Heart left ventricle (tissue), 16 donors: ENCODE measurements at regions not wholly inside any gene's neighbourhood (a gene's known extent, or its start where the extent isn't known, plus 50 kb on each side); places are given as distances from the start of the nearest gene placed in this dataset.

Experiments
- ATAC-seq, 4 donors: fragments of 200-7000 bp; cut with Tn5 transposase; one replicate each; pipeline ENCODE4 v1.9.1; 2020 to 2022; ENCODE audit warnings: moderate library complexity in 4 of 4, mild to moderate bottlenecking in 3 of 4, moderate number of reproducible peaks in 1 of 4
- DNase-seq, 5 donors: peaks; one replicate each; pipeline ENCODE4 v3.0.0-alpha.2; 2020
- H3K27ac ChIP-seq, 12 donors: fragments of 200-600 bp; sonication (generic) in 4 of 12; one replicate each; pipeline versions ENCODE4 v1.5.0 to v1.8.0; 2016 to 2022; ENCODE audit warnings: mild to moderate bottlenecking in 2 of 12
- H3K27me3 ChIP-seq, 9 donors: fragments of 200-600 bp; sonication (generic) in 2 of 9; one replicate each; pipeline versions ENCODE4 v1.5.1 to v1.8.0; 2016 to 2022; ENCODE audit warnings: mild to moderate bottlenecking in 3 of 9
- H3K36me3 ChIP-seq, 9 donors: fragments of 200-600 bp; sonication (generic) in 2 of 9; one replicate each; pipeline versions ENCODE4 v1.5.0 to v1.8.0; 2018 to 2022; ENCODE audit warnings: mild to moderate bottlenecking in 2 of 9
- H3K4me1 ChIP-seq, 12 donors: fragments of 200-600 bp; sonication (generic) in 4 of 12; one replicate each; pipeline versions ENCODE4 v1.5.0 to v1.8.0; 2016 to 2022; ENCODE audit warnings: mild to moderate bottlenecking in 3 of 12
- H3K4me3 ChIP-seq, 12 donors: fragments of 200-600 bp; sonication (generic) in 4 of 12; one replicate each; pipeline versions ENCODE4 v1.5.0 to v1.8.0; 2017 to 2022; ENCODE audit warnings: mild to moderate bottlenecking in 9 of 12, moderate library complexity in 4 of 12
- H3K9me3 ChIP-seq, 12 donors: fragments of 200-600 bp; sonication (generic) in 4 of 12; one replicate each; pipeline versions ENCODE4 v1.5.0 to v1.8.0; 2016 to 2022; ENCODE audit warnings: mild to moderate bottlenecking in 1 of 12
- CTCF ChIP-seq, 12 donors: fragments of 200-600 bp; sonication (generic) in 4 of 12; IDR thresholded peaks; one replicate each; pipeline versions ENCODE4 v1.5.0 to v1.8.0; 2018 to 2022; ENCODE audit warnings: antibody characterized with exemption in 12 of 12, mild to moderate bottlenecking in 5 of 12
- POLR2A ChIP-seq, 2 donors: fragments of 450-650 bp; IDR thresholded peaks; one replicate each; pipeline ENCODE4 v1.6.1; 2017; ENCODE audit warnings: antibody characterized with exemption in 2 of 2, mild to moderate bottlenecking in 2 of 2, moderate library complexity in 2 of 2
- WGBS, 4 donors: extraction: QIAGEN DNeasy Blood & Tissue Kit in 2 of 4; methylation state at CpG; one replicate each; pipeline versions ENCODE4 v1.1.5 to v1.1.7; 2013 to 2018; 5-methylcytosine and 5-hydroxymethylcytosine counted together
- intact Hi-C, 10 donors: fragments of 100-400 bp; cut with DNase I; formaldehyde crosslinking; loops; one replicate each; pipeline versions ENCODE4 v1.11.1 to v1.14.2; 2022
- donor health status: ischemic (EF 13 %, LVEDD 7.1; RV severe dilation, severe dysfunction).
- donor health status: healthy with polysubstance abuse.
- donor health status: DM: no; HTN: yes; CAD: no.
- donor health status: DM: no; HTN: no; CAD: no.
- donor health status: ischemic (EF 25% LVEDD 6.9; RV normal size, moderate dysfunction).
- donor health status: ischemic (EF 25% LVEDD 5.7; RV mildly dilated, moderate dysfunction).
- donor health status: healthy.
- donor health status: DM: yes; HTN: yes; CAD: no.
- donor health status: ischemic (EF 35%, LVEDD 5.7; RV mildly dilated, moderate dysfunction).
- donor health status: nonischemic (EF 11% LVEDD 7.7; RV severe dilation, severe dysfunction).
- donor health status: DM: yes; HTN: yes; CAD: no.
- donor health status: PGD.
- donor health status: ischemic (EF 29% LVEDD 5.4; RV normal size, mild dysfunction).
- donor health status: nonischemic (EF 23%, LVEDD 6.1; RV moderate dilation, normal function).

GRCh38 chr1:244988521-244988920 lies 124.2 kb upstream of the HNRNPU start:
- Histone ChIP-seq H3K36me3 (no peaks in the 10 kb centered on the region), H3K9me3 (peaks cover 0 to 4% (median 0%) of the 10 kb centered on the region in 12 donors), H3K4me1 (peaks cover 0 to 7% (median 0%) of the 10 kb centered on the region in 12 donors), H3K27me3 (no peaks in the 10 kb centered on the region), H3K27ac (no peak overlapping the region), H3K4me3 (no peak overlapping the region)
- 93 to 99% (median 96%) methylated on average over 2 of the region's 2 CpGs for WGBS, 4 donors
- DNase-seq (no peak), ATAC-seq (no peak)
- intact Hi-C loops: loop anchor here in 1 of 10 donors (10.0 kb wide), 1 partner anchor 46 kb away; no protein-coding TSS in a partner anchor
- TF ChIP-seq POLR2A (IDR thresholded peaks at IDR 0.05): no peak
- no peak for TF ChIP-seq CTCF (IDR thresholded peaks at IDR 0.05)

- Histone ChIP-seq H3K27ac (no peak overlapping the region), H3K27me3 (no peaks in the 10 kb centered on the region), H3K4me3 (no peak overlapping the region), H3K9me3 (no peaks in the 10 kb centered on the region), H3K36me3 (no peaks in the 10 kb centered on the region), H3K4me1 (no peaks in the 10 kb centered on the region)
- TF ChIP-seq CTCF (IDR thresholded peaks at IDR 0.05) (no peak), POLR2A (IDR thresholded peaks at IDR 0.05) (no peak)
- 96 to 98% (median 97%) methylated on average over 7 of the region's 7 CpGs for WGBS, 4 donors
- intact Hi-C loops: loop anchor here in 1 of 10 donors (10.0 kb wide), 1 partner anchor 54 kb away; no protein-coding TSS in a partner anchor
- DNase-seq: no peak
- ATAC-seq: no peak
Measured at GRCh38 chr1:244980605-244981004, 116.3 kb upstream of the HNRNPU start.

DNA sequence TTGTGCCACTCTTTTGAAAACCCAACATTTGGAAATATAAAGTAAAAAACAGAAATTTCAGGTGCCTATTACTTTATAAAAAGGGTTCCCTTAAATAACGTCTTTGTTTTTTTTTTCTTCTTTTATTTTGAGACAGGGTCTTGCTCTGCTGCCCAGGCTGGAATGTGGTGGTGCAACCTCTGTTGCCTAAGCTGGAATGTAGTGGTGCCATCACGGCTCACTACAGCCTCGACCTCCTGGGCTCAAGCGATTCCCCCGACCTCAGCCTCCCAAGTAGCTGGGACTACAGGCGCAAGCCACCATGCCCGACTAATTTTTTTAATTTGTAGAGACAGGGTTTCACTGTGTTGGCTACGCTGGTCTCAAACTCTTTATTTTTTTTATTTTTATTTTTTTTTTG lies 110.2 kb upstream of the HNRNPU start:
- Histone ChIP-seq H3K27me3 (no peaks in the 10 kb centered on the region), H3K27ac (peak overlapping the region in 1 of 12 donors; percentile 5), H3K4me3 (no peak overlapping the region), H3K4me1 (peaks cover 0 to 11% (median 6%) of the 10 kb centered on the region in 12 donors), H3K9me3 (no peaks in the 10 kb centered on the region), H3K36me3 (no peaks in the 10 kb centered on the region)
- TF ChIP-seq POLR2A (IDR thresholded peaks at IDR 0.05) (no peak), CTCF (IDR thresholded peaks at IDR 0.05) (no peak)
- intact Hi-C loops: loop anchor here in 7 of 10 donors (5.0 to 10.0 kb wide), 6 partner anchors 68 to 522 kb away; partner anchors contain the start of genes COX20 (in 4 of the 7), DESI2 (in 3 of the 7) and ADSS2 (in 2 of the 7)
- 75 to 97% (median 95%) methylated on average over 8 of the region's 8 CpGs for WGBS, 4 donors
- DNase-seq: no peak
- no peak for ATAC-seq

DNA sequence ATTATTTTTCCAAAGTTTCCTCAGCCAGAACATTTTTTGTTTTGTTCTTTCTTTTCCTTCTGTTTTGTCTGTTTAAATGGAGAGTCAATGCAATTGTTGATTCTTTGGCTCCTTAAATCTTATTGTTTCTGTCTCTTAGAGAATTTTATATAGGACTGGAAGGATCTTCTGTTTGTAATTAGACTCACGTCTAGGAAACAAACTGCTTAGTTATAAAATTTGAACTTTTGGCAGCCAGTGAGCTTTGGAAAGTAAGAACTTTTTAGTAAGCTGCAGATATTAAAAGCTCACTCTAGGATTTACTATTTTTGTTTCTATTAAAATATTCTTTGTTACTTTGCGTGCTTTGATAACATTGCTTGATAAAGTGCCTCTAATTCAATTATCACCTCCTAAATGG lies 109.8 kb upstream of the HNRNPU start:
- Histone ChIP-seq H3K4me1 (peaks cover 0 to 13% (median 8%) of the 10 kb centered on the region in 12 donors), H3K9me3 (no peaks in the 10 kb centered on the region), H3K27me3 (no peaks in the 10 kb centered on the region), H3K4me3 (no peak overlapping the region), H3K36me3 (no peaks in the 10 kb centered on the region), H3K27ac (peak overlapping the region in 3 of 12 donors; percentile 5 to 22 (median 15))
- WGBS, 4 donors: 44 to 67% (median 57%) methylated on average over 2 of the region's 2 CpGs
- intact Hi-C loops: loop anchor here in 7 of 10 donors (5.0 to 10.0 kb wide), 6 partner anchors 68 to 522 kb away; partner anchors contain the start of genes COX20 (in 4 of the 7), DESI2 (in 3 of the 7) and ADSS2 (in 2 of the 7)
- ATAC-seq: no peak
- no peak for DNase-seq
- TF ChIP-seq POLR2A (IDR thresholded peaks at IDR 0.05) (no peak), CTCF (IDR thresholded peaks at IDR 0.05) (no peak)
